PC-3 (cell line): ENCODE measurements at regions not wholly inside any gene's neighbourhood (a gene's known extent, or its start where the extent isn't known, plus 50 kb on each side); places are given as distances from the start of the nearest gene placed in this dataset.

Source experiments
- CTCF ChIP-seq: fragments of 300-600 bp; sonication (generic); conservative IDR thresholded peaks from 2 replicates; pipeline ENCODE4 v1.5.1; 2017; ENCODE audit warnings: antibody characterized with exemption, low read depth, mild to moderate bottlenecking, low read length
- EZH2 ChIP-seq: fragments of 300-600 bp; sonication (generic); IDR thresholded peaks from one replicate; pipeline ENCODE4 v1.6.1; 2017; ENCODE audit warnings: antibody characterized with exemption, mild to moderate bottlenecking, low read length; ENCODE audit not compliant: unreplicated experiment
- EZH2phosphoT487 ChIP-seq: fragments of 300-600 bp; sonication (generic); IDR thresholded peaks from 2 replicates; pipeline ENCODE4 v1.6.1; 2018; ENCODE audit warnings: mild to moderate bottlenecking, antibody characterized with exemption, low read length, borderline replicate concordance

DNA sequence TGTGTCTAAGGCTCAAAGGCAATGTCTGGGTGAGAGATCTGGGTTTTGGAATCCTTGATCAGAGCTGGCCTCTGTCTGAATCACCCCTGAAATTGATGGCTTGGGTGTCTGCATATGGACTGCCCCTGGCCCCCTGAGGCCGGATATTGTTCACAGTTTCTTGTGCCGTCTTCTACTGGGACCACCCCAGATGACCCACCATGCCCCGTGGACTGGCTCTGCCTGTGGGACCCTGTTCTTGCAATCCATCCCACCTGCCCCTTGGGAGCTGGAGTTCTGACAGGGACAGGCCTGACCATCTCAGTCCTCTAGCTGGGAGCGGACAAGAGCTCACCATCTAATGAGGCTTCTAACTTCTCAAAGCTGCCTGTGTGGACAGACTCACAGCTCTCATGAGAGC lies 119.9 kb downstream of the FAM43A start:
- no peak for TF ChIP-seq CTCF
- TF ChIP-seq EZH2, result no peak
- no peak for TF ChIP-seq EZH2phosphoT487
